ENCODE measurements at regions not wholly inside any gene's neighbourhood (a gene's known extent, or its start where the extent isn't known, plus 50 kb on each side); places are given as distances from the start of the nearest gene placed in this dataset.

DNA sequence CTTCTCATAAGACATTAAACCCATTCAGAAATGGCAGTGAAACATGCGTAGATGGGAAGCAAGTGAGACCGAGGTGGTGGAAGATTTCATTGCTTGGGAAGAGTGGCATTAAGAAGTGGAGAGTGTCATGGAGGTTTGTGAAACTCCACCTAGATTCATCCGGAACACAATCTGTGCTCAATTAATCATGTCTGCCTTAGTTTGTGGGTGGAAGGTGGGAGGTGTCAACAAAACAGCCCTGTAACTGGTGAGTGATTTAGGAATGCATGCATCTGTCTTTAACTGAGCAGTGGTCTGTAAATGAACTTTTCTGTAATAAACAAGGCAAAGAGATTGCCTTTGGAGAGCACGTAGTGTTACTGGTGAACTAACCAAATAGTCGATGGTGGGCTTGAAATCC, 113.7 kb downstream of the WNT5A start:
- ChIA-PET CTCF (no interaction called here), POLR2A (no interaction called here)
- TF ChIP-seq SMC3 (IDR thresholded peaks at IDR 0.05) (no peak), NPAS2 (CRISPR knock-in tag; IDR thresholded peaks at IDR 0.05; ENCODE audit: borderline replicate concordance) (no peak), CBX8 (IDR thresholded peaks at IDR 0.05) (no peak), POLR2AphosphoS2 (conservative IDR thresholded peaks at IDR 0.05; ENCODE audit: low read length) (no peak), FOSL2 (IDR thresholded peaks at IDR 0.05) (no peak), FOSL2 (CRISPR knock-in tag; IDR thresholded peaks at IDR 0.05) (no peak), ESRRA (IDR thresholded peaks at IDR 0.05; ENCODE audit: borderline replicate concordance, low read length) (no peak), RNF2 (IDR thresholded peaks at IDR 0.05; ENCODE audit: borderline replicate concordance, low read depth) (no peak)
- ATAC-seq, result no peak
- no peaks in the 10 kb centered on the region for H3K9me3 ChIP-seq
- H3K27ac ChIP-seq, result no peak overlapping the region
- no peaks in the 10 kb centered on the region for H3K4me1 ChIP-seq
- WGBS (ENCODE audit: missing lambda C conversion rate), result 31% methylated on average over 5 of the region's 5 CpGs
- no peak overlapping the region for H3K4me2 ChIP-seq
- FAIRE-seq, result no peak
- H3K4me3 ChIP-seq, result no peak overlapping the region
- DNase-seq (ENCODE audit: low read depth in 1 of 2, low spot score in 1 of 2), result no peak

DNA sequence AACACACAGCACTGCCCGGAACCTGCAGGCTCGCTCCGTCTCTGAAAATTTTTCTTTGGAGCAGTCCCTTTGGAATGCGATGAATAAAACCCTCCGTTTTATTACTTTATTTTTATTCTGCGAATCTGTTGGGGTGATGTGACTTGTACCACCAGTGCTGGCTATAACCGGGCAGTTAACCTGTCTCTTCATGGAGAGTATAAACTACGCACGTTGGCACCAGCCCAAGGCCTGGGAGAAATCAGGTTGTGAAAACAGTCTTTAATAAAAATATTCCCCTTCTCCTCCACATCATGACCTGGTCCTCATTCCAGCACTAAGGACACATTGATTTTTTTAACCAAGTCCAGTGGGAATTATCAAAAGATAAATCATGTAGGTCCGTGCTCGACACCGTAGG, 116.8 kb downstream of the WNT5A start:
- POLR2A ChIA-PET, result no interaction called here
- no peak overlapping the region for H3K4me2 ChIP-seq
- no peak for DNase-seq (ENCODE audit: low read depth in 1 of 2, low spot score in 1 of 2)
- WGBS (ENCODE audit: missing lambda C conversion rate), result 55% methylated on average over 12 of the region's 12 CpGs
- TF ChIP-seq CHD4 (IDR thresholded peaks at IDR 0.05; ENCODE audit: borderline replicate concordance) (no peak), SMC3 (IDR thresholded peaks at IDR 0.05) (no peak), MAFK (IDR thresholded peaks at IDR 0.05; ENCODE audit: partially characterized antibody) (no peak), HDAC2 (IDR thresholded peaks at IDR 0.05) (no peak), FOXS1 (CRISPR knock-in tag; IDR thresholded peaks at IDR 0.05) (no peak), POLR2A (IDR thresholded peaks at IDR 0.05; ENCODE audit: low read length) (no peak), RARB (CRISPR knock-in tag; IDR thresholded peaks at IDR 0.05) (no peak), TFCP2L1 (CRISPR knock-in tag; IDR thresholded peaks at IDR 0.05) (no peak), RCOR1 (IDR thresholded peaks at IDR 0.05; ENCODE audit: low read depth, low read length) (no peak), NR3C1 (IDR thresholded peaks at IDR 0.05) (no peak), ZSCAN20 (CRISPR knock-in tag; IDR thresholded peaks at IDR 0.05) (no peak), ESRRA (IDR thresholded peaks at IDR 0.05; ENCODE audit: borderline replicate concordance, low read length) (no peak)
- TF ChIP-seq, protein P1, sequence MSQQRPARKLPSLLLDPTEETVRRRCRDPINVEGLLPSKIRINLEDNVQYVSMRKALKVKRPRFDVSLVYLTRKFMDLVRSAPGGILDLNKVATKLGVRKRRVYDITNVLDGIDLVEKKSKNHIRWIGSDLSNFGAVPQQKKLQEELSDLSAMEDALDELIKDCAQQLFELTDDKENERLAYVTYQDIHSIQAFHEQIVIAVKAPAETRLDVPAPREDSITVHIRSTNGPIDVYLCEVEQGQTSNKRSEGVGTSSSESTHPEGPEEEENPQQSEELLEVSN (IDR thresholded peaks at IDR 0.05; ENCODE audit: borderline replicate concordance, low read depth), result no peak
- TF ChIP-seq, protein P2, sequence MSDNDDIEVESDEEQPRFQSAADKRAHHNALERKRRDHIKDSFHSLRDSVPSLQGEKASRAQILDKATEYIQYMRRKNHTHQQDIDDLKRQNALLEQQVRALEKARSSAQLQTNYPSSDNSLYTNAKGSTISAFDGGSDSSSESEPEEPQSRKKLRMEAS (IDR thresholded peaks at IDR 0.05), result no peak
- H3K4me3 ChIP-seq, result no peak overlapping the region
- no peaks in the 10 kb centered on the region for H3K9me3 ChIP-seq
- H3K27ac ChIP-seq, result no peak overlapping the region
- no peak for ATAC-seq
- FAIRE-seq, result no peak
- CTCF ChIA-PET, result no interaction called here
- no peaks in the 10 kb centered on the region for H3K4me1 ChIP-seq

DNA sequence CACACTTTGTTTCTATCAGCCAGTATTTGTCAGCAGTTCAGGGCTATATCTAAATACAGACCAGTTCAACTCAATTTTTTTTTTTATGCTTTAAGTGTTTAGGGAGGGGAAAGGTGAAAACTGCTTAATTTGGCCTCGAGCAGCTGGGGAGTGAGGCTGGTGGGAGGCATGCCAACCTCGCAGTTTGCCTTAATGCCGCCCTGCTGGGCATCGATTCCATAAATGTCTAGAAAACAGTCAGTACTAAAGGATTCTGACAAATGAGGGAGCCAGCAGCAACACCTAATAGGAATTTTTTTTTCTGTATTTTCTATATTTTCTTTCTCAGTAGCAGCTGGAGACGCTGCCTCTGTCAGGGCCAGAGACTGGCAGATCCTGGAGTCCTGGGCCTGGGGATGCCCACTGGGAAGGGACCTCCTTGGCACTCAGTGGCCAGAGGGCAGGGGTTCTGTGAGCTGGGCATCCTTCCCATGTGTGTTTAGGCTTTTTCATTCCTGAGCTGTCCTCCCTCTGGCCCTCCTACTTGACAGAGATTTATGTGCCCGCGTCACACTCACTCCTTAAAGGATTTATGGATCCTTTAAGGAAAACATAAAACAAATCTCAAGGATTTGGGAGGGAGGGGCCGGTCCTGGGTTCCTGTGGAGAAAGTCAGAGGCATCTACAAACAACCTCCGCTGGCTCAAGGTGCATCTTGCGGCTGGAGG, 117.8 kb downstream of the WNT5A start:
- Histone ChIP-seq H3K9me3 (no peaks in the 10 kb centered on the region), H3K4me3 (no peak overlapping the region), H3K27ac (no peak overlapping the region), H3K4me2 (no peak overlapping the region), H3K4me1 (no peaks in the 10 kb centered on the region)
- 44% methylated on average over 10 of the region's 10 CpGs for WGBS (ENCODE audit: missing lambda C conversion rate)
- no peak for ATAC-seq
- TF ChIP-seq RAD21 (conservative IDR thresholded peaks at IDR 0.05 in 1 of 2, IDR thresholded peaks at IDR 0.05 in 1 of 2), result no peak
- no peak for TF ChIP-seq RCOR1 (IDR thresholded peaks at IDR 0.05; ENCODE audit: low read depth, low read length)
- DNase-seq (ENCODE audit: low read depth in 1 of 2, low spot score in 1 of 2), result no peak
- FAIRE-seq, result no peak
- POLR2A ChIA-PET, result no interaction called here
- CTCF ChIA-PET, result no interaction called here

GRCh38 chr3:55368366-55368765, 118.7 kb downstream of the WNT5A start:
- 18% methylated on average over 4 of the region's 6 CpGs for WGBS (ENCODE audit: missing lambda C conversion rate)
- POLR2A ChIA-PET, result no interaction called here
- no peak for ATAC-seq

More at GRCh38 chr3:55368366-55368765, 118.7 kb downstream of the WNT5A start:
- DNase-seq (ENCODE audit: low read depth in 1 of 2, low spot score in 1 of 2) (no peak), FAIRE-seq (no peak)
- Histone ChIP-seq H3K27ac (no peak overlapping the region), H3K4me1 (no peaks in the 10 kb centered on the region), H3K4me2 (no peak overlapping the region), H3K9me3 (no peaks in the 10 kb centered on the region), H3K4me3 (no peak overlapping the region)
- CTCF ChIA-PET, result no interaction called here
- TF ChIP-seq, protein P2 (IDR thresholded peaks at IDR 0.05), result no peak
- TF ChIP-seq ZNF302 (CRISPR knock-in tag; IDR thresholded peaks at IDR 0.05) (no peak), NPAS2 (CRISPR knock-in tag; IDR thresholded peaks at IDR 0.05; ENCODE audit: borderline replicate concordance) (no peak), HOXB13 (CRISPR knock-in tag; IDR thresholded peaks at IDR 0.05; ENCODE audit: low read depth) (no peak), REST (IDR thresholded peaks at IDR 0.05) (no peak), HDAC2 (IDR thresholded peaks at IDR 0.05) (no peak), CHD2 (IDR thresholded peaks at IDR 0.05; ENCODE audit: low read length, partially characterized antibody) (no peak)
